Liver (tissue), 7 donors: ENCODE measurements at regions not wholly inside any gene's neighbourhood (a gene's known extent, or its start where the extent isn't known, plus 50 kb on each side); places are given as distances from the start of the nearest gene placed in this dataset.

Source experiments
- DNase-seq: peaks from one replicate; pipeline ENCODE4 v3.0.0-alpha.2; 2017; ENCODE audit warnings: low spot score
- H3K27ac ChIP-seq, 2 donors: one replicate each; pipeline ENCODE4 v1.7.0; 2013; ENCODE audit warnings: inconsistent platforms in 2 of 2, low read length in 2 of 2, control low read depth in 1 of 2, low read depth in 1 of 2, mild to moderate bottlenecking in 1 of 2
- H3K27me3 ChIP-seq, 4 donors: one replicate each; pipeline versions ENCODE4 v1.6.1 to v1.7.0; 2013; ENCODE audit warnings: low read length in 3 of 4, inconsistent platforms in 1 of 4, mild to moderate bottlenecking in 1 of 4, moderate library complexity in 1 of 4; ENCODE audit not compliant: control insufficient read depth in 4 of 4, insufficient read depth in 4 of 4
- H3K36me3 ChIP-seq, 4 donors: one replicate each; pipeline versions ENCODE4 v1.6.1 to v1.7.0; 2013; ENCODE audit warnings: low read length in 3 of 4, mild to moderate bottlenecking in 3 of 4, low read depth in 1 of 4, moderate library complexity in 1 of 4; ENCODE audit not compliant: control insufficient read depth in 4 of 4, insufficient read depth in 3 of 4
- H3K4me1 ChIP-seq, 4 donors: one replicate each; pipeline versions ENCODE4 v1.6.1 to v1.7.0; 2013; ENCODE audit warnings: low read length in 3 of 4, mild to moderate bottlenecking in 3 of 4, moderate library complexity in 1 of 4; ENCODE audit not compliant: control insufficient read depth in 4 of 4, insufficient read depth in 4 of 4
- H3K4me3 ChIP-seq, 3 donors: one replicate each; pipeline versions ENCODE4 v1.6.1 to v1.7.0; 2013; ENCODE audit warnings: low read length in 3 of 3, control low read depth in 1 of 3, low read depth in 1 of 3, mild to moderate bottlenecking in 1 of 3
- H3K9ac ChIP-seq, 2 donors: one replicate each; pipeline ENCODE4 v1.7.0; 2013; ENCODE audit warnings: low read length in 2 of 2, mild to moderate bottlenecking in 2 of 2, moderate library complexity in 2 of 2, control low read depth in 1 of 2, low read depth in 1 of 2
- H3K9me3 ChIP-seq, 4 donors: one replicate each; pipeline versions ENCODE4 v1.6.1 to v1.7.0; 2013; ENCODE audit warnings: low read length in 3 of 4; ENCODE audit not compliant: control insufficient read depth in 4 of 4
- EGR1 ChIP-seq, 2 donors: IDR thresholded peaks; 2 replicates each; pipeline ENCODE4 v1.6.1; 2016 to 2018; ENCODE audit warnings: antibody characterized with exemption in 2 of 2, low read depth in 2 of 2
- FOXA1 ChIP-seq: IDR thresholded peaks from 2 replicates; pipeline ENCODE4 v1.6.1; 2016; ENCODE audit warnings: antibody characterized with exemption
- FOXA2 ChIP-seq: IDR thresholded peaks from 2 replicates; pipeline ENCODE4 v1.6.1; 2016; ENCODE audit warnings: antibody characterized with exemption
- GABPA ChIP-seq, 2 donors: IDR thresholded peaks in 1 of 2; conservative IDR thresholded peaks in 1 of 2; 2 replicates each; pipeline ENCODE4 v1.6.1; 2016; ENCODE audit warnings: antibody characterized with exemption in 2 of 2, mild to moderate bottlenecking in 1 of 2, moderate library complexity in 1 of 2
- HNF4A ChIP-seq, 2 donors: conservative IDR thresholded peaks; 2 replicates each; pipeline ENCODE4 v1.6.1; 2016; ENCODE audit warnings: antibody characterized with exemption in 2 of 2, mild to moderate bottlenecking in 2 of 2
- HNF4G ChIP-seq: IDR thresholded peaks from 2 replicates; pipeline ENCODE4 v1.6.1; 2016; ENCODE audit warnings: antibody characterized with exemption
- JUND ChIP-seq, 2 donors: IDR thresholded peaks; 2 replicates each; pipeline ENCODE4 v1.6.1; 2016; ENCODE audit warnings: antibody characterized with exemption in 2 of 2
- RAD21 ChIP-seq, 2 donors: IDR thresholded peaks; 2 replicates each; pipeline ENCODE4 v1.6.1; 2016; ENCODE audit warnings: antibody characterized with exemption in 2 of 2, mild to moderate bottlenecking in 2 of 2
- RXRA ChIP-seq, 2 donors: IDR thresholded peaks; 2 replicates each; pipeline ENCODE4 v1.6.1; 2017 to 2018; ENCODE audit warnings: antibody characterized with exemption in 2 of 2, mild to moderate bottlenecking in 1 of 2
- YY1 ChIP-seq: IDR thresholded peaks from 2 replicates; pipeline ENCODE4 v1.6.1; 2016; ENCODE audit warnings: antibody characterized with exemption, mild to moderate bottlenecking
- WGBS: extraction: QIAGEN DNeasy Blood & Tissue Kit; methylation state at CpG from one replicate; pipeline ENCODE4 v1.1.7; 2013; 5-methylcytosine and 5-hydroxymethylcytosine counted together
- TF ChIP-seq, protein P1 (sequence below): IDR thresholded peaks from 2 replicates; pipeline ENCODE4 v1.6.1; 2016; ENCODE audit warnings: antibody characterized with exemption
- TF ChIP-seq, protein P2 (sequence below): IDR thresholded peaks from 2 replicates; pipeline ENCODE4 v1.6.1; 2016; ENCODE audit warnings: antibody characterized with exemption
- TF ChIP-seq, protein P3 (sequence below): IDR thresholded peaks from 2 replicates; pipeline ENCODE4 v1.6.1; 2016; ENCODE audit warnings: antibody characterized with exemption
- donor health status: healthy.
- donor health status: healthy.
- donor health status: healthy.
- donor health status: healthy.

DNA sequence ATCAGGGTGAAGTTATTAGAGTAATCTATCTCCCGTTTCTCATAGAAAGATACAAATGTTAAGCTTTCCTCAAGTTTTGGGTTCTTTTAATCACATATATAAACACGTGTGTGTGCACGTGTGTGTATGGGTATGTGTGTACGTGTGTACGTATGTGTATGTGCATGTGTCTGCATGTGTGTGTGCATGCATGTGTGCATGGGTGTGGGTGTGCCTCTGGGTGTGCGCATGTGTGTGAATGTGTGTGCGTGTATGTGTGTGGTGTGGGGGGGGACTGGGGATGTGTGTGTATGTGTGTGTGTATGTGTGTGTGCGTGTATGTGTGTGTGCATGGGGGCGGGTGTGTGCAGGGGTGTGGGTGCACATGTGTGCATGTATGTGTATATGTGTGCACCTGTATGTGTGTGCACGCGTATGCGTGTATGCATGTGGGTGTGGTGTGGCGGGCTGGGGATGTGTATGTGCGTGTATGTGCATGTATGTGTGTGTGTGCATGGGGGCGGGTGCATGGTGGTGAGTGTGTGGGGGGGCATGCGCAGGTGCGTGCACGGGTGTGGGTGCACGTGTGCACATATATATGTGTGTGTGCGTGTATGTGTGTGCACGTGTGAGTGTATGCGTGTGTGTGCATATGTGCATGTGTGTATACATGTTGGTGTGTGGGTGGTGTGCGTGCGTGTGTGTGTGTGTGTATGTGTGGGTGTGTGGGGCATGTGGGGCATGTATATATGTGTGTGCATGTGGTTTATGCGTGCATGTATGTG, 304.0 kb downstream of the MBD2 start:
- Histone ChIP-seq H3K4me1 (peaks cover 0 to 1% (median 0%) of the 10 kb centered on the region in 4 donors), H3K9me3 (no peaks in the 10 kb centered on the region), H3K27ac (no peak overlapping the region), H3K36me3 (no peaks in the 10 kb centered on the region), H3K4me3 (no peak overlapping the region), H3K27me3 (no peaks in the 10 kb centered on the region), H3K9ac (no peak overlapping the region)
- TF ChIP-seq JUND (IDR thresholded peaks at IDR 0.05) = no peak
- TF ChIP-seq, protein P1, sequence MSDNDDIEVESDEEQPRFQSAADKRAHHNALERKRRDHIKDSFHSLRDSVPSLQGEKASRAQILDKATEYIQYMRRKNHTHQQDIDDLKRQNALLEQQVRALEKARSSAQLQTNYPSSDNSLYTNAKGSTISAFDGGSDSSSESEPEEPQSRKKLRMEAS = no peak
- no peak for TF ChIP-seq FOXA1
- TF ChIP-seq, protein P2, sequence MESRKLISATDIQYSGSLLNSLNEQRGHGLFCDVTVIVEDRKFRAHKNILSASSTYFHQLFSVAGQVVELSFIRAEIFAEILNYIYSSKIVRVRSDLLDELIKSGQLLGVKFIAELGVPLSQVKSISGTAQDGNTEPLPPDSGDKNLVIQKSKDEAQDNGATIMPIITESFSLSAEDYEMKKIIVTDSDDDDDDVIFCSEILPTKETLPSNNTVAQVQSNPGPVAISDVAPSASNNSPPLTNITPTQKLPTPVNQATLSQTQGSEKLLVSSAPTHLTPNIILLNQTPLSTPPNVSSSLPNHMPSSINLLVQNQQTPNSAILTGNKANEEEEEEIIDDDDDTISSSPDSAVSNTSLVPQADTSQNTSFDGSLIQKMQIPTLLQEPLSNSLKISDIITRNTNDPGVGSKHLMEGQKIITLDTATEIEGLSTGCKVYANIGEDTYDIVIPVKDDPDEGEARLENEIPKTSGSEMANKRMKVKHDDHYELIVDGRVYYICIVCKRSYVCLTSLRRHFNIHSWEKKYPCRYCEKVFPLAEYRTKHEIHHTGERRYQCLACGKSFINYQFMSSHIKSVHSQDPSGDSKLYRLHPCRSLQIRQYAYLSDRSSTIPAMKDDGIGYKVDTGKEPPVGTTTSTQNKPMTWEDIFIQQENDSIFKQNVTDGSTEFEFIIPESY = no peak
- TF ChIP-seq YY1 = no peak
- TF ChIP-seq, protein P3, sequence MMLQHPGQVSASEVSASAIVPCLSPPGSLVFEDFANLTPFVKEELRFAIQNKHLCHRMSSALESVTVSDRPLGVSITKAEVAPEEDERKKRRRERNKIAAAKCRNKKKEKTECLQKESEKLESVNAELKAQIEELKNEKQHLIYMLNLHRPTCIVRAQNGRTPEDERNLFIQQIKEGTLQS = no peak
- no peak for TF ChIP-seq HNF4G
- no peak for TF ChIP-seq RXRA (IDR thresholded peaks at IDR 0.05)
- DNase-seq = no peak
- 89% methylated on average over 25 of the region's 25 CpGs for WGBS

DNA sequence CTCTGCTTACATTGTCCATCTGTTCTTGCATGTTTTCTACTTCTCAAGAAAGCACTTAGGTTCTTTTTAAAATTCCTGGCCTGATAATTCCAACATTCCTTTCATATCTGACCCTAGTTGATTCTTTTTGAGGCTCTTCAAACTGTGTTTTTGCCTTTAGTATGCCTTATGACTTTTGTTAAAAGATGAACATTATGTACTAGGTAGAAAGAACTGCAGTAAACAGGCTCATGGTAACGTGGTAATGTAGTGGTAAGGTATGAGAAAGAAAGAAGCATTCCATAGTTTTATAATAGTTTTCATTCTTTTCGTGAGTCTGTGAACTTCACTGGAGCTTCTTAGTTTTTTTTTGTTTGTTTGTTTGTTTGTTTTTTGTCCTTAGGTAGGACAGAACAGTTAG, 306.4 kb downstream of the MBD2 start:
- no peak overlapping the region for H3K9ac ChIP-seq
- 56% methylated on average over 2 of the region's 2 CpGs for WGBS
- TF ChIP-seq, protein P1 = no peak
- H3K27me3 ChIP-seq = no peaks in the 10 kb centered on the region
- peaks cover 0 to 1% (median 0%) of the 10 kb centered on the region in 4 donors for H3K4me1 ChIP-seq
- no peak overlapping the region for H3K4me3 ChIP-seq
- H3K9me3 ChIP-seq = no peaks in the 10 kb centered on the region
- H3K27ac ChIP-seq = no peak overlapping the region
- H3K36me3 ChIP-seq = no peaks in the 10 kb centered on the region
- no peak for DNase-seq

DNA sequence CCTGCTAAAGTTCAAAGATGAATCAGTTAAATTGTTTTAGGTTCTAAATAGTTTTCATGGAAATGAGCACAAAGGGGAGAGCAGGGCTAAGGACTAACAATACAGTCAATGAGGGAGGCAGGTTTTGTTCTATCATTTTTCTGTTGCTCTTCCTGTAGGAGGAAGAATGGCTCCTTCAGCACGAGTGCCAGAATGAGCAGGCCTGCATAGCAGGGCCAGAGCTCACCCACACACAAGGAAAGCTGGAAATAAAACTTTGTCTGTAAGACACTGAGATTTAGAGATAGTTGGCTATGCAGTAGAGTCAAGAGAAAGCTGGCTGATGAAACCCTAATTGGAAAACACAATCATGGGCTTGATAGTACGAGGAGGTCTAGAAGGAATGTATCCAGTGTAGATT, 313.3 kb downstream of the MBD2 start:
- H3K9me3 ChIP-seq = no peaks in the 10 kb centered on the region
- H3K36me3 ChIP-seq = no peaks in the 10 kb centered on the region
- H3K4me1 ChIP-seq = no peaks in the 10 kb centered on the region
- no peak for DNase-seq
- H3K27me3 ChIP-seq = peaks cover 0 to 4% (median 0%) of the 10 kb centered on the region in 4 donors
- H3K27ac ChIP-seq = no peak overlapping the region
- TF ChIP-seq RAD21 (IDR thresholded peaks at IDR 0.05) (no peak), GABPA (IDR thresholded peaks at IDR 0.05 in 1 of 2, conservative IDR thresholded peaks at IDR 0.05 in 1 of 2) (no peak), HNF4G (no peak), FOXA2 (no peak), HNF4A (conservative IDR thresholded peaks at IDR 0.05) (no peak), JUND (IDR thresholded peaks at IDR 0.05) (no peak), YY1 (no peak), EGR1 (IDR thresholded peaks at IDR 0.05; ENCODE audit: low read depth in 2 of 2) (no peak)
- TF ChIP-seq, protein P1 = no peak
- 46% methylated on average over 2 of the region's 2 CpGs for WGBS
- no peak overlapping the region for H3K4me3 ChIP-seq
- H3K9ac ChIP-seq = no peak overlapping the region
